HUES6 (cell line): ENCODE measurements at regions not wholly inside any gene's neighbourhood (a gene's known extent, or its start where the extent isn't known, plus 50 kb on each side); places are given as distances from the start of the nearest gene placed in this dataset.

ENCODE experiments used
- H3K27ac ChIP-seq: 2 replicates; pipeline ENCODE4 v1.7.0; 2013; ENCODE audit warnings: low read depth, mild to moderate bottlenecking, low read length, inconsistent platforms
- H3K27me3 ChIP-seq: 2 replicates; pipeline ENCODE4 v1.6.1; 2013; ENCODE audit warnings: low read length; ENCODE audit not compliant: control insufficient read depth, insufficient read depth
- H3K36me3 ChIP-seq: 2 replicates; pipeline ENCODE4 v1.6.1; 2013; ENCODE audit warnings: low read length; ENCODE audit not compliant: control insufficient read depth, insufficient read depth
- H3K4me1 ChIP-seq: 2 replicates; pipeline ENCODE4 v1.6.1; 2013; ENCODE audit warnings: low read length; ENCODE audit not compliant: control insufficient read depth, insufficient read depth
- H3K4me3 ChIP-seq: 2 replicates; pipeline ENCODE4 v1.5.1; 2013; ENCODE audit warnings: low read depth, low read length
- H3K9ac ChIP-seq: one replicate; pipeline ENCODE4 v1.6.1; 2013; ENCODE audit warnings: mild to moderate bottlenecking, low read length
- H3K9me3 ChIP-seq: 2 replicates; pipeline ENCODE4 v1.6.1; 2013; ENCODE audit warnings: low read depth, low read length; ENCODE audit not compliant: control insufficient read depth, insufficient read depth

- Histone ChIP-seq H3K9ac (no peak overlapping the region), H3K36me3 (no peaks in the 10 kb centered on the region), H3K27me3 (no peaks in the 10 kb centered on the region), H3K4me1 (no peaks in the 10 kb centered on the region), H3K9me3 (no peaks in the 10 kb centered on the region), H3K4me3 (no peak overlapping the region), H3K27ac (no peak overlapping the region)
These were observed 216.0 kb downstream of the SCG2 start for GRCh38 chr2:223386189-223386588.

GRCh38 chr2:223386984-223387383 lies 215.2 kb downstream of the SCG2 start:
- H3K4me1 ChIP-seq, result no peaks in the 10 kb centered on the region
- no peaks in the 10 kb centered on the region for H3K9me3 ChIP-seq
- H3K27ac ChIP-seq, result no peak overlapping the region
- H3K9ac ChIP-seq, result no peak overlapping the region
- H3K36me3 ChIP-seq, result no peaks in the 10 kb centered on the region
- H3K27me3 ChIP-seq, result no peaks in the 10 kb centered on the region
- no peak overlapping the region for H3K4me3 ChIP-seq

GRCh38 chr2:223389624-223390023 lies 212.5 kb downstream of the SCG2 start:
- no peaks in the 10 kb centered on the region for H3K27me3 ChIP-seq
- H3K9me3 ChIP-seq, result peaks cover 9% of the 10 kb centered on the region
- H3K9ac ChIP-seq, result no peak overlapping the region
- no peaks in the 10 kb centered on the region for H3K36me3 ChIP-seq
- H3K4me3 ChIP-seq, result no peak overlapping the region
- H3K4me1 ChIP-seq, result no peaks in the 10 kb centered on the region
- no peak overlapping the region for H3K27ac ChIP-seq

GRCh38 chr2:223396993-223397392 lies 205.2 kb downstream of the SCG2 start:
- Histone ChIP-seq H3K27ac (no peak overlapping the region), H3K4me1 (no peaks in the 10 kb centered on the region; the same call in 1 of the 2 replicates), H3K27me3 (no peaks in the 10 kb centered on the region), H3K4me3 (no peak overlapping the region), H3K9me3 (peaks cover 9% of the 10 kb centered on the region), H3K9ac (no peak overlapping the region), H3K36me3 (no peaks in the 10 kb centered on the region)

GRCh38 chr2:223399357-223399957 lies 202.7 kb downstream of the SCG2 start:
- Histone ChIP-seq H3K27me3 (peaks cover 4% of the 10 kb centered on the region; the same call in 1 of the 2 replicates), H3K9me3 (no peaks in the 10 kb centered on the region), H3K4me1 (no peaks in the 10 kb centered on the region; the same call in 1 of the 2 replicates)

GRCh38 chr2:223404616-223405015 lies 197.5 kb downstream of the SCG2 start:
- Histone ChIP-seq H3K9me3 (no peaks in the 10 kb centered on the region), H3K27ac (no peak overlapping the region), H3K9ac (no peak overlapping the region), H3K36me3 (no peaks in the 10 kb centered on the region), H3K4me3 (no peak overlapping the region), H3K27me3 (peaks cover 4% of the 10 kb centered on the region; the same call in 1 of the 2 replicates), H3K4me1 (no peaks in the 10 kb centered on the region; the same call in 1 of the 2 replicates)

More at GRCh38 chr2:223399357-223399957, 202.7 kb downstream of the SCG2 start:
- Histone ChIP-seq H3K27ac (no peak overlapping the region), H3K36me3 (no peaks in the 10 kb centered on the region), H3K9ac (no peak overlapping the region), H3K4me3 (no peak overlapping the region)

GRCh38 chr2:223414646-223415045 lies 187.5 kb downstream of the SCG2 start:
- no peaks in the 10 kb centered on the region for H3K27me3 ChIP-seq
- H3K4me3 ChIP-seq, result no peak overlapping the region
- no peak overlapping the region for H3K27ac ChIP-seq
- H3K9ac ChIP-seq, result no peak overlapping the region
- H3K9me3 ChIP-seq, result no peaks in the 10 kb centered on the region
- no peaks in the 10 kb centered on the region for H3K4me1 ChIP-seq
- no peaks in the 10 kb centered on the region for H3K36me3 ChIP-seq

GRCh38 chr2:223415071-223415470 lies 187.1 kb downstream of the SCG2 start:
- H3K4me1 ChIP-seq, result no peaks in the 10 kb centered on the region
- H3K9ac ChIP-seq, result no peak overlapping the region
- no peak overlapping the region for H3K27ac ChIP-seq
- H3K9me3 ChIP-seq, result no peaks in the 10 kb centered on the region
- no peaks in the 10 kb centered on the region for H3K27me3 ChIP-seq
- H3K36me3 ChIP-seq, result no peaks in the 10 kb centered on the region
- H3K4me3 ChIP-seq, result no peak overlapping the region

GRCh38 chr2:223416815-223417610 lies 185.1 kb downstream of the SCG2 start:
- no peak overlapping the region for H3K27ac ChIP-seq

GRCh38 chr2:223418131-223418530 lies 184.0 kb downstream of the SCG2 start:
- H3K27ac ChIP-seq, result no peak overlapping the region

More at GRCh38 chr2:223416815-223417610, 185.1 kb downstream of the SCG2 start:
- Histone ChIP-seq H3K9me3 (no peaks in the 10 kb centered on the region), H3K9ac (no peak overlapping the region), H3K4me1 (no peaks in the 10 kb centered on the region), H3K36me3 (no peaks in the 10 kb centered on the region), H3K27me3 (no peaks in the 10 kb centered on the region), H3K4me3 (no peak overlapping the region)

GRCh38 chr2:223418604-223419199 lies 183.5 kb downstream of the SCG2 start:
- no peaks in the 10 kb centered on the region for H3K4me1 ChIP-seq
- no peak overlapping the region for H3K27ac ChIP-seq
- no peaks in the 10 kb centered on the region for H3K9me3 ChIP-seq
- H3K4me3 ChIP-seq, result no peak overlapping the region
- H3K36me3 ChIP-seq, result no peaks in the 10 kb centered on the region
- H3K9ac ChIP-seq, result no peak overlapping the region
- no peaks in the 10 kb centered on the region for H3K27me3 ChIP-seq

More at GRCh38 chr2:223418131-223418530, 184.0 kb downstream of the SCG2 start:
- no peaks in the 10 kb centered on the region for H3K27me3 ChIP-seq
- H3K9me3 ChIP-seq, result no peaks in the 10 kb centered on the region
- no peak overlapping the region for H3K4me3 ChIP-seq
- no peak overlapping the region for H3K9ac ChIP-seq
- H3K4me1 ChIP-seq, result no peaks in the 10 kb centered on the region
- H3K36me3 ChIP-seq, result no peaks in the 10 kb centered on the region
